HepG2 (cell line): ENCODE measurements at regions not wholly inside any gene's neighbourhood (a gene's known extent, or its start where the extent isn't known, plus 50 kb on each side); places are given as distances from the start of the nearest gene placed in this dataset.

Source experiments
- ATAC-seq: fragments of 200-7000 bp; cut with Tn5 transposase; 3 replicates; pipeline ENCODE4 v1.9.1; 2020; ENCODE audit warnings: mild to moderate bottlenecking, moderate library complexity
- BruUV-seq: library from RNA; stranded (reverse); fragments of 400-500 nt; replicated peaks from 2 replicates; lab custom pipeline; 2021; lab: Mats Ljungman, UMichigan
- CTCF ChIA-PET: fragments of 300-600 bp; formaldehyde crosslinking; extraction: SDS; loops from one replicate; lab custom pipeline; 2021; ENCODE audit warnings: low total read pairs, inconsistent platforms, low intra/inter-chr PET ratio; lab: Yijun Ruan, JAX
- POLR2A ChIA-PET: fragments of 350-600 bp; sonication (Branson Sonifier 250); formaldehyde crosslinking; loops from one replicate; lab custom pipeline; 2020; ENCODE audit warnings: antibody characterized with exemption, inconsistent platforms; lab: Yijun Ruan, JAX
- DNase-seq: peaks from one replicate; pipeline ENCODE4 v3.0.0-alpha.2; 2015; ENCODE audit warnings: low spot score
- FAIRE-seq: peaks from 3 replicates; lab custom pipeline; 2011; peaks lifted over from hg19 to GRCh38; lab: Jason Lieb, UNC
- H2AFZ ChIP-seq: one replicate; pipeline ENCODE4 v1.6.1; 2011; ENCODE audit warnings: low read length, inconsistent platforms
- H3K27ac ChIP-seq: fragments of 300-600 bp; 3 replicates; pipeline ENCODE4 v1.8.0; 2011; ENCODE audit warnings: mixed run types, mild to moderate bottlenecking, mixed read lengths, low read length, inconsistent platforms; ENCODE audit not compliant: insufficient read depth; ENCODE audit errors: extremely low read length
- H3K27me3 ChIP-seq, 2 experiments: fragments of 200-600 bp in 1 of 2; 2 replicates in 1 of 2; 3 replicates in 1 of 2; pipeline versions ENCODE4 v1.6.0 to v1.8.0; 2011; ENCODE audit warnings: low read length in 2 of 2, mild to moderate bottlenecking in 2 of 2, moderate library complexity in 2 of 2, inconsistent platforms in 1 of 2; ENCODE audit not compliant: insufficient read depth in 2 of 2, control insufficient read depth in 1 of 2
- H3K36me3 ChIP-seq, 2 experiments: fragments of 200-600 bp in 1 of 2; replicated peaks in 1 of 2; 2 replicates in 1 of 2; 3 replicates in 1 of 2; pipeline versions ENCODE4 v1.5.1 to v1.8.0; 2011; ENCODE audit warnings: low read length in 2 of 2, inconsistent platforms in 1 of 2; ENCODE audit not compliant: insufficient read depth in 2 of 2, control insufficient read depth in 1 of 2
- H3K4me1 ChIP-seq: 2 replicates; pipeline ENCODE4 v1.5.1; 2012; ENCODE audit warnings: low read length, inconsistent platforms; ENCODE audit not compliant: insufficient read depth
- H3K4me2 ChIP-seq: 2 replicates; pipeline ENCODE4 v1.6.0; 2011; ENCODE audit warnings: low read depth, low read length, inconsistent platforms
- H3K4me3 ChIP-seq, 3 experiments: fragments of 200-600 bp in 1 of 3; sonication (generic), shearing (Covaris generic) in 1 of 3; replicated peaks in 1 of 3; 2 replicates each; pipeline ENCODE4 v1.5.1; 2011 to 2016; ENCODE audit warnings: low read length in 3 of 3, inconsistent platforms in 2 of 3, low read depth in 2 of 3, mild to moderate bottlenecking in 2 of 3, control low read depth in 1 of 3, mixed read lengths in 1 of 3; ENCODE audit not compliant: insufficient read depth in 1 of 3
- H3K79me2 ChIP-seq: one replicate; pipeline ENCODE4 v1.6.1; 2011; ENCODE audit warnings: low read length, inconsistent platforms; ENCODE audit not compliant: insufficient read depth
- H3K9ac ChIP-seq: 2 replicates; pipeline ENCODE4 v1.6.0; 2011; ENCODE audit warnings: mild to moderate bottlenecking, low read depth, low read length, inconsistent platforms; ENCODE audit not compliant: insufficient read depth
- H3K9me3 ChIP-seq: 2 replicates; pipeline ENCODE4 v1.5.1; 2012; ENCODE audit warnings: mild to moderate bottlenecking, low read length
- H4K20me1 ChIP-seq: 2 replicates; pipeline ENCODE4 v1.6.0; 2011; ENCODE audit warnings: inconsistent platforms, mild to moderate bottlenecking, low read length, moderate library complexity; ENCODE audit not compliant: insufficient read depth
- FOXM1 ChIP-seq: sonication (generic); formaldehyde crosslinking; IDR thresholded peaks from 2 replicates; pipeline ENCODE4 v1.5.0; 2020; ENCODE audit warnings: missing genetic modification reagents
- HOXA7 ChIP-seq: sonication (generic); formaldehyde crosslinking; IDR thresholded peaks from 2 replicates; pipeline ENCODE4 v1.8.1; 2022; ENCODE audit warnings: mild to moderate bottlenecking, missing genetic modification reagents, moderate library complexity
- MTF2 ChIP-seq: sonication (generic); formaldehyde crosslinking; IDR thresholded peaks from 2 replicates; pipeline ENCODE4 v1.5.0; 2020; ENCODE audit warnings: missing genetic modification reagents, borderline replicate concordance
- POGZ ChIP-seq: sonication (generic); formaldehyde crosslinking; IDR thresholded peaks from 2 replicates; pipeline ENCODE4 v1.4.0; 2020; ENCODE audit warnings: mild to moderate bottlenecking, missing genetic modification reagents
- SMARCE1 ChIP-seq: fragments of 450-650 bp; IDR thresholded peaks from 2 replicates; pipeline ENCODE4 v1.6.1; 2017; ENCODE audit warnings: borderline replicate concordance
- SMC3 ChIP-seq: IDR thresholded peaks from 2 replicates; pipeline ENCODE4 v1.6.1; 2011; ENCODE audit warnings: low read length, improper control_type of control experiment
- ZNF20 ChIP-seq: sonication (generic); formaldehyde crosslinking; IDR thresholded peaks from 2 replicates; pipeline ENCODE4 v1.4.0; 2020; ENCODE audit warnings: mild to moderate bottlenecking, moderate library complexity, missing genetic modification reagents
- ZNF256 ChIP-seq: sonication (generic); formaldehyde crosslinking; conservative IDR thresholded peaks from 2 replicates; pipeline ENCODE4 v1.4.0; 2020; ENCODE audit warnings: missing genetic modification reagents
- WGBS: methylation state at CpG from one replicate; pipeline ENCODE4 v1.1.6; 2017; ENCODE audit warnings: low lambda C conversion rate; 5-methylcytosine and 5-hydroxymethylcytosine counted together
- in situ Hi-C: cut with HindIII; loops from 2 replicates; pipeline ENCODE4 v1.10.0; 2017; ENCODE audit warnings: low pct_unique_long_range_greater_than_20kb; ENCODE audit not compliant: extremely low pct_ligation_motif_present
- intact Hi-C: fragments of 100-400 bp; cut with micrococcal nuclease; formaldehyde crosslinking; loops from one replicate; pipeline ENCODE4 v1.10.0; 2022; ENCODE audit not compliant: unreplicated experiment
- TF ChIP-seq, protein P1 (sequence below): IDR thresholded peaks from 2 replicates; pipeline ENCODE4 v1.6.1; 2016; ENCODE audit warnings: low read depth, borderline replicate concordance
- TF ChIP-seq, protein P2 (sequence below): sonication (generic); formaldehyde crosslinking; IDR thresholded peaks from 2 replicates; pipeline ENCODE4 v1.5.0; 2020; ENCODE audit warnings: missing genetic modification reagents
- TF ChIP-seq, protein P3 (sequence below): sonication (generic); formaldehyde crosslinking; IDR thresholded peaks from 2 replicates; pipeline ENCODE4 v1.4.0; 2020; ENCODE audit warnings: missing genetic modification reagents, borderline replicate concordance
- TF ChIP-seq, protein P4 (sequence below): sonication (generic); formaldehyde crosslinking; IDR thresholded peaks from 2 replicates; pipeline ENCODE4 v1.5.0; 2020; ENCODE audit warnings: missing genetic modification reagents, mild to moderate bottlenecking, borderline replicate concordance

DNA sequence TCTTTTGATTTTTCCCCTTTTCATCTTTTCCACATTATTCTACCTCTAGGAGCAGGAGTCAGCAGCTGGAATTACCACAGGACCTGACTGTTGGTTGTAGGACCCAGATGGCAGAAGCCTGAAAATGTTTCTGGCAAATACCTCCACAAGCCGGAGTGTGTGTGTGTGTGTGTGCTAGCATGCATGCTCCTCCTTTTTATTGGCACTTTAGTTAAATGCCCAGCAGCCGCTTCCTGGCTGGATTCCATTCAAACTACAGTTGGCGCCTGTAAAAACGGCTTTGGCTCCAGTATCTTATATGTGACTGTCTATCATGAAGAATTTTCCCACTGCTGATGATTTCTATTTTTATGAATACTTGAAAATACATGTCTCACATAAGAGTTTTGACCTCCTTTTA is 319.7 kb upstream of the SP4 start:
- Histone ChIP-seq H2AFZ (no peak overlapping the region), H3K27me3 (no peaks in the 10 kb centered on the region), H3K9ac (no peak overlapping the region)
- FAIRE-seq, result no peak
- no peak for TF ChIP-seq MTF2 (CRISPR knock-in tag)
- TF ChIP-seq, protein P1, sequence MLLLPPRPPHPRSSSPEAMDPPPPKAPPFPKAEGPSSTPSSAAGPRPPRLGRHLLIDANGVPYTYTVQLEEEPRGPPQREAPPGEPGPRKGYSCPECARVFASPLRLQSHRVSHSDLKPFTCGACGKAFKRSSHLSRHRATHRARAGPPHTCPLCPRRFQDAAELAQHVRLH (CRISPR knock-in tag), result no peak
- TF ChIP-seq POGZ, result no peak
- TF ChIP-seq, protein P2, sequence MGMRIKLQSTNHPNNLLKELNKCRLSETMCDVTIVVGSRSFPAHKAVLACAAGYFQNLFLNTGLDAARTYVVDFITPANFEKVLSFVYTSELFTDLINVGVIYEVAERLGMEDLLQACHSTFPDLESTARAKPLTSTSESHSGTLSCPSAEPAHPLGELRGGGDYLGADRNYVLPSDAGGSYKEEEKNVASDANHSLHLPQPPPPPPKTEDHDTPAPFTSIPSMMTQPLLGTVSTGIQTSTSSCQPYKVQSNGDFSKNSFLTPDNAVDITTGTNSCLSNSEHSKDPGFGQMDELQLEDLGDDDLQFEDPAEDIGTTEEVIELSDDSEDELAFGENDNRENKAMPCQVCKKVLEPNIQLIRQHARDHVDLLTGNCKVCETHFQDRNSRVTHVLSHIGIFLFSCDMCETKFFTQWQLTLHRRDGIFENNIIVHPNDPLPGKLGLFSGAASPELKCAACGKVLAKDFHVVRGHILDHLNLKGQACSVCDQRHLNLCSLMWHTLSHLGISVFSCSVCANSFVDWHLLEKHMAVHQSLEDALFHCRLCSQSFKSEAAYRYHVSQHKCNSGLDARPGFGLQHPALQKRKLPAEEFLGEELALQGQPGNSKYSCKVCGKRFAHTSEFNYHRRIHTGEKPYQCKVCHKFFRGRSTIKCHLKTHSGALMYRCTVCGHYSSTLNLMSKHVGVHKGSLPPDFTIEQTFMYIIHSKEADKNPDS (CRISPR knock-in tag), result no peak
- TF ChIP-seq, all 625 proteins: peak for 0
- POLR2A ChIA-PET, result no interaction called here
- no peak for DNase-seq
- H3K36me3 ChIP-seq, result no peaks in the 10 kb centered on the region
- 62% methylated on average over 4 of the region's 4 CpGs for WGBS
- no peaks in the 10 kb centered on the region for H3K79me2 ChIP-seq
- intact Hi-C loops, result no loop called here
- H3K4me1 ChIP-seq, result no peaks in the 10 kb centered on the region
- no peak overlapping the region for H3K27ac ChIP-seq
- CTCF ChIA-PET, result no interaction called here
- H3K4me2 ChIP-seq, result no peak overlapping the region
- no peak overlapping the region for H3K4me3 ChIP-seq
- H3K9me3 ChIP-seq, result no peaks in the 10 kb centered on the region
- BruUV-seq, result no TSS peak
- ATAC-seq, result no peak
- in situ Hi-C loops, result no loop called here
- no peaks in the 10 kb centered on the region for H4K20me1 ChIP-seq

DNA sequence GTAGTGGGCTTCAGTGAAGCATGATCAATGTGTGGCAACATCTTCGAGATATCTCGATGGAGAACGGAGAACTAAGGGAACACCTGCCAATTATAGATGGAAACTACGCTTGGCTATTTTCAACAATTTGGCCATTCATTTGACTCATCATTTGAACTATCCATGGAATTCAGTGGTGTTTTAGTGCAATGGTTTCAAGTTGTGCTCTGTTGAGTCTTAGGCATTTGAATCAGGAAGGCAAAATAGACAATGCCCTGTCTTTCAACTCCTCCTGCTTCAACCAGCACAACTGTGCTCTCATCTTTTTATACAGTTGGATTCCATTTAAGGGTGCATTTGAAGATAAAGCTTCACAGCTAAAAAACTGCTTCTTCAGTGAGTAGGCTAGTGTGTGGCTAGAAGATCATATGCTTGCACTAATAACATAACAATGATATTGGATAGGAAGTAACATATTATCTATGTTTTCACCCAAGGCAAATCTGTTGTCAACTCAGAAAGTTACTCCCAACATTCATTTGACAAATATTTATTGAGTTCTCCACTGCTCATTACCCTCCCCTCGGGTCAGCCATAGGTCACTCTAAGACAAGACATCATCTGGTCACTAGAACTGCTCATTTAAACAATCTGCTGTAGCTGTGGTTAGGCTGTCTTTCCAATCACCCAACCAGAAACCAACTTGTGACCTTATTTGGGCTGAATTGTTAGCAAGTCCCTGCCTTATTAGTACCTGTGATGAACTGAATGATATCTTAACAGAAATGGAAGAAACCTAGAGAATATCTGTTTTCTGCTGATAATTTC is 314.1 kb upstream of the SP4 start:
- no peak overlapping the region for H3K27ac ChIP-seq
- in situ Hi-C loops, result no loop called here
- no peaks in the 10 kb centered on the region for H3K36me3 ChIP-seq
- 46% methylated on average over 5 of the region's 5 CpGs for WGBS
- no peaks in the 10 kb centered on the region for H3K27me3 ChIP-seq
- CTCF ChIA-PET, result no interaction called here
- no peaks in the 10 kb centered on the region for H4K20me1 ChIP-seq
- ATAC-seq, result no peak
- intact Hi-C loops, result no loop called here
- no peaks in the 10 kb centered on the region for H3K79me2 ChIP-seq
- no peaks in the 10 kb centered on the region for H3K4me1 ChIP-seq
- H3K9ac ChIP-seq, result no peak overlapping the region
- no peak overlapping the region for H2AFZ ChIP-seq
- no peak for FAIRE-seq
- DNase-seq, result no peak
- POLR2A ChIA-PET, result no interaction called here
- no TSS peak for BruUV-seq
- H3K4me3 ChIP-seq, result no peak overlapping the region
- H3K9me3 ChIP-seq, result no peaks in the 10 kb centered on the region
- no peak overlapping the region for H3K4me2 ChIP-seq
- TF ChIP-seq HOXA7 (CRISPR knock-in tag), result no peak
- TF ChIP-seq, protein P3, sequence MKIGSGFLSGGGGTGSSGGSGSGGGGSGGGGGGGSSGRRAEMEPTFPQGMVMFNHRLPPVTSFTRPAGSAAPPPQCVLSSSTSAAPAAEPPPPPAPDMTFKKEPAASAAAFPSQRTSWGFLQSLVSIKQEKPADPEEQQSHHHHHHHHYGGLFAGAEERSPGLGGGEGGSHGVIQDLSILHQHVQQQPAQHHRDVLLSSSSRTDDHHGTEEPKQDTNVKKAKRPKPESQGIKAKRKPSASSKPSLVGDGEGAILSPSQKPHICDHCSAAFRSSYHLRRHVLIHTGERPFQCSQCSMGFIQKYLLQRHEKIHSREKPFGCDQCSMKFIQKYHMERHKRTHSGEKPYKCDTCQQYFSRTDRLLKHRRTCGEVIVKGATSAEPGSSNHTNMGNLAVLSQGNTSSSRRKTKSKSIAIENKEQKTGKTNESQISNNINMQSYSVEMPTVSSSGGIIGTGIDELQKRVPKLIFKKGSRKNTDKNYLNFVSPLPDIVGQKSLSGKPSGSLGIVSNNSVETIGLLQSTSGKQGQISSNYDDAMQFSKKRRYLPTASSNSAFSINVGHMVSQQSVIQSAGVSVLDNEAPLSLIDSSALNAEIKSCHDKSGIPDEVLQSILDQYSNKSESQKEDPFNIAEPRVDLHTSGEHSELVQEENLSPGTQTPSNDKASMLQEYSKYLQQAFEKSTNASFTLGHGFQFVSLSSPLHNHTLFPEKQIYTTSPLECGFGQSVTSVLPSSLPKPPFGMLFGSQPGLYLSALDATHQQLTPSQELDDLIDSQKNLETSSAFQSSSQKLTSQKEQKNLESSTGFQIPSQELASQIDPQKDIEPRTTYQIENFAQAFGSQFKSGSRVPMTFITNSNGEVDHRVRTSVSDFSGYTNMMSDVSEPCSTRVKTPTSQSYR (CRISPR knock-in tag), result no peak
- no peak for TF ChIP-seq FOXM1 (CRISPR knock-in tag)
- no peak for TF ChIP-seq ZNF20 (CRISPR knock-in tag)
- TF ChIP-seq SMARCE1, result no peak
- TF ChIP-seq ZNF256, result no peak
- TF ChIP-seq, protein P4, sequence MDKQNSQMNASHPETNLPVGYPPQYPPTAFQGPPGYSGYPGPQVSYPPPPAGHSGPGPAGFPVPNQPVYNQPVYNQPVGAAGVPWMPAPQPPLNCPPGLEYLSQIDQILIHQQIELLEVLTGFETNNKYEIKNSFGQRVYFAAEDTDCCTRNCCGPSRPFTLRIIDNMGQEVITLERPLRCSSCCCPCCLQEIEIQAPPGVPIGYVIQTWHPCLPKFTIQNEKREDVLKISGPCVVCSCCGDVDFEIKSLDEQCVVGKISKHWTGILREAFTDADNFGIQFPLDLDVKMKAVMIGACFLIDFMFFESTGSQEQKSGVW (CRISPR knock-in tag), result no peak
- TF ChIP-seq SMC3, result no peak
